ENCODE measurements at regions not wholly inside any gene's neighbourhood (a gene's known extent, or its start where the extent isn't known, plus 50 kb on each side); places are given as distances from the start of the nearest gene placed in this dataset.

GRCh38 chr7:142379201-142379885 is 121.5 kb upstream of the PRSS58 start:
- TF ChIP-seq JUN (CRISPR knock-in tag; IDR thresholded peaks at IDR 0.05): no peak
- no peak for TF ChIP-seq TEAD1 (CRISPR knock-in tag; IDR thresholded peaks at IDR 0.05)
- TF ChIP-seq, protein P1, sequence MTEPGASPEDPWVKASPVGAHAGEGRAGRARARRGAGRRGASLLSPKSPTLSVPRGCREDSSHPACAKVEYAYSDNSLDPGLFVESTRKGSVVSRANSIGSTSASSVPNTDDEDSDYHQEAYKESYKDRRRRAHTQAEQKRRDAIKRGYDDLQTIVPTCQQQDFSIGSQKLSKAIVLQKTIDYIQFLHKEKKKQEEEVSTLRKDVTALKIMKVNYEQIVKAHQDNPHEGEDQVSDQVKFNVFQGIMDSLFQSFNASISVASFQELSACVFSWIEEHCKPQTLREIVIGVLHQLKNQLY (CRISPR knock-in tag; IDR thresholded peaks at IDR 0.05): no peak
- no peak for TF ChIP-seq ATF3 (CRISPR knock-in tag; conservative IDR thresholded peaks at IDR 0.05)
- TF ChIP-seq, protein P2, sequence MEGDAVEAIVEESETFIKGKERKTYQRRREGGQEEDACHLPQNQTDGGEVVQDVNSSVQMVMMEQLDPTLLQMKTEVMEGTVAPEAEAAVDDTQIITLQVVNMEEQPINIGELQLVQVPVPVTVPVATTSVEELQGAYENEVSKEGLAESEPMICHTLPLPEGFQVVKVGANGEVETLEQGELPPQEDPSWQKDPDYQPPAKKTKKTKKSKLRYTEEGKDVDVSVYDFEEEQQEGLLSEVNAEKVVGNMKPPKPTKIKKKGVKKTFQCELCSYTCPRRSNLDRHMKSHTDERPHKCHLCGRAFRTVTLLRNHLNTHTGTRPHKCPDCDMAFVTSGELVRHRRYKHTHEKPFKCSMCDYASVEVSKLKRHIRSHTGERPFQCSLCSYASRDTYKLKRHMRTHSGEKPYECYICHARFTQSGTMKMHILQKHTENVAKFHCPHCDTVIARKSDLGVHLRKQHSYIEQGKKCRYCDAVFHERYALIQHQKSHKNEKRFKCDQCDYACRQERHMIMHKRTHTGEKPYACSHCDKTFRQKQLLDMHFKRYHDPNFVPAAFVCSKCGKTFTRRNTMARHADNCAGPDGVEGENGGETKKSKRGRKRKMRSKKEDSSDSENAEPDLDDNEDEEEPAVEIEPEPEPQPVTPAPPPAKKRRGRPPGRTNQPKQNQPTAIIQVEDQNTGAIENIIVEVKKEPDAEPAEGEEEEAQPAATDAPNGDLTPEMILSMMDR (IDR thresholded peaks at IDR 0.05): no peak
- no peak for TF ChIP-seq E2F5 (CRISPR knock-in tag; IDR thresholded peaks at IDR 0.05)
- no peak for TF ChIP-seq ATF1 (CRISPR knock-in tag; IDR thresholded peaks at IDR 0.05)
